Neuronal stem cell (in vitro differentiated cells): ENCODE measurements at regions not wholly inside any gene's neighbourhood (a gene's known extent, or its start where the extent isn't known, plus 50 kb on each side); places are given as distances from the start of the nearest gene placed in this dataset.

Experiments
- DNase-seq: peaks from one replicate; pipeline ENCODE4 v3.0.0-alpha.2; 2013; ENCODE audit warnings: low spot score
- H2AFZ ChIP-seq: one replicate; pipeline ENCODE4 v1.6.1; 2013; ENCODE audit warnings: mild to moderate bottlenecking, low read length, inconsistent platforms
- H2AK5ac ChIP-seq: 2 replicates; pipeline ENCODE4 v1.6.1; 2013; ENCODE audit warnings: low read depth, mild to moderate bottlenecking, inconsistent platforms, low read length, moderate library complexity, mixed read lengths
- H2BK120ac ChIP-seq: 2 replicates; pipeline ENCODE4 v1.6.1; 2013; ENCODE audit warnings: low read depth, mild to moderate bottlenecking, inconsistent platforms, low read length, moderate library complexity, mixed read lengths
- H2BK12ac ChIP-seq: one replicate; pipeline ENCODE4 v1.6.1; 2013; ENCODE audit warnings: low read length, inconsistent platforms
- H2BK15ac ChIP-seq: 2 replicates; pipeline ENCODE4 v1.6.1; 2013; ENCODE audit warnings: mild to moderate bottlenecking, low read length, inconsistent platforms, mixed read lengths
- H2BK5ac ChIP-seq: one replicate; pipeline ENCODE4 v1.6.1; 2013; ENCODE audit warnings: inconsistent platforms, mild to moderate bottlenecking, low read length, moderate library complexity
- H3K14ac ChIP-seq: one replicate; pipeline ENCODE4 v1.6.1; 2013; ENCODE audit warnings: low read length, inconsistent platforms
- H3K18ac ChIP-seq: 2 replicates; pipeline ENCODE4 v1.6.1; 2013; ENCODE audit warnings: low read length, inconsistent platforms
- H3K23ac ChIP-seq: 2 replicates; pipeline ENCODE4 v1.6.1; 2013; ENCODE audit warnings: low read depth, mild to moderate bottlenecking, mixed read lengths, low read length, inconsistent platforms; ENCODE audit not compliant: poor library complexity
- H3K27ac ChIP-seq: replicated peaks from 3 replicates; pipeline ENCODE4 v1.5.1; 2013; ENCODE audit warnings: low read length, inconsistent platforms
- H3K27me3 ChIP-seq, 3 experiments: 2 replicates each; pipeline ENCODE4 v1.6.1; 2013; ENCODE audit warnings: low read length in 3 of 3, mild to moderate bottlenecking in 2 of 3, inconsistent platforms in 1 of 3, low read depth in 1 of 3, mixed read lengths in 1 of 3, moderate library complexity in 1 of 3; ENCODE audit not compliant: control insufficient read depth in 3 of 3, insufficient read depth in 3 of 3
- H3K36me3 ChIP-seq, 2 donors: replicated peaks in 1 of 2; 2 replicates each; pipeline ENCODE4 v1.6.1; 2013; ENCODE audit warnings: low read length in 2 of 2; ENCODE audit not compliant: control insufficient read depth in 2 of 2, insufficient read depth in 2 of 2
- H3K4ac ChIP-seq: 2 replicates; pipeline ENCODE4 v1.6.1; 2013; ENCODE audit warnings: inconsistent platforms, mild to moderate bottlenecking, low read length, moderate library complexity
- H3K4me1 ChIP-seq, 2 donors: 1 replicate in 1 of 2; 2 replicates in 1 of 2; pipeline ENCODE4 v1.6.1; 2013; ENCODE audit warnings: low read length in 2 of 2, low read depth in 1 of 2; ENCODE audit not compliant: control insufficient read depth in 2 of 2, insufficient read depth in 1 of 2
- H3K4me2 ChIP-seq: one replicate; pipeline ENCODE4 v1.6.1; 2013; ENCODE audit warnings: mild to moderate bottlenecking, low read length, inconsistent platforms; ENCODE audit not compliant: insufficient read depth, poor library complexity, severe bottlenecking
- H3K4me3 ChIP-seq, 2 donors: 2 replicates each; pipeline ENCODE4 v1.5.1; 2013; ENCODE audit warnings: low read length in 2 of 2, mild to moderate bottlenecking in 2 of 2, inconsistent platforms in 1 of 2, moderate library complexity in 1 of 2
- H3K79me1 ChIP-seq: one replicate; pipeline ENCODE4 v1.6.1; 2013; ENCODE audit warnings: low read depth, mild to moderate bottlenecking, inconsistent platforms, low read length, moderate library complexity
- H3K9ac ChIP-seq: one replicate; pipeline ENCODE4 v1.6.1; 2013; ENCODE audit warnings: mild to moderate bottlenecking, low read depth, low read length, inconsistent platforms; ENCODE audit not compliant: poor library complexity
- H3K9me3 ChIP-seq, 2 donors: replicated peaks in 1 of 2; 2 replicates each; pipeline versions ENCODE3 to v1.6.1; 2013; ENCODE audit warnings: low read length in 2 of 2, mild to moderate bottlenecking in 2 of 2, inconsistent platforms in 1 of 2, low read depth in 1 of 2, mixed read lengths in 1 of 2, moderate library complexity in 1 of 2; ENCODE audit not compliant: control insufficient read depth in 2 of 2, insufficient read depth in 1 of 2
- H4K8ac ChIP-seq: one replicate; pipeline ENCODE4 v1.6.1; 2013; ENCODE audit warnings: low read depth, mild to moderate bottlenecking, inconsistent platforms, low read length, moderate library complexity
- H4K91ac ChIP-seq: one replicate; pipeline ENCODE4 v1.6.1; 2013; ENCODE audit warnings: low read length, low read depth, mild to moderate bottlenecking, inconsistent platforms; ENCODE audit not compliant: poor library complexity
- WGBS, 2 donors: extraction: QIAGEN DNeasy Blood & Tissue Kit; methylation state at CpG; one replicate each; pipeline ENCODE4 v1.1.7; 2013; ENCODE audit warnings: missing lambda C conversion rate in 2 of 2, mixed read lengths in 1 of 2; ENCODE audit not compliant: insufficient read length in 2 of 2, insufficient replicate concordance in 1 of 2; ENCODE audit errors: extremely low coverage in 2 of 2; 5-methylcytosine and 5-hydroxymethylcytosine counted together

- Histone ChIP-seq H3K23ac (no peak overlapping the region), H2AFZ (no peak overlapping the region), H3K27ac (no peak overlapping the region), H3K4ac (no peak overlapping the region), H3K79me1 (no peaks in the 10 kb centered on the region), H3K9ac (no peak overlapping the region), H2AK5ac (no peak overlapping the region), H3K4me2 (no peak overlapping the region), H3K14ac (no peak overlapping the region), H4K91ac (no peak overlapping the region), H2BK5ac (no peak overlapping the region), H2BK15ac (no peak overlapping the region), H2BK12ac (no peak overlapping the region), H3K9me3 (no peaks in the 10 kb centered on the region), H3K4me3 (no peak overlapping the region), H3K4me1 (peaks cover 0 to 1% of the 10 kb centered on the region in 2 donors), H4K8ac (no peak overlapping the region), H2BK120ac (no peak overlapping the region), H3K18ac (no peak overlapping the region), H3K36me3 (no peaks in the 10 kb centered on the region), H3K27me3 (no peaks in the 10 kb centered on the region)
- DNase-seq = no peak
- WGBS, 2 donors = no CpG with 5 or more reads among the region's 5 CpGs
Observed at GRCh38 chr4:67207941-67208441, 337.3 kb downstream of the CENPC start.

DNA sequence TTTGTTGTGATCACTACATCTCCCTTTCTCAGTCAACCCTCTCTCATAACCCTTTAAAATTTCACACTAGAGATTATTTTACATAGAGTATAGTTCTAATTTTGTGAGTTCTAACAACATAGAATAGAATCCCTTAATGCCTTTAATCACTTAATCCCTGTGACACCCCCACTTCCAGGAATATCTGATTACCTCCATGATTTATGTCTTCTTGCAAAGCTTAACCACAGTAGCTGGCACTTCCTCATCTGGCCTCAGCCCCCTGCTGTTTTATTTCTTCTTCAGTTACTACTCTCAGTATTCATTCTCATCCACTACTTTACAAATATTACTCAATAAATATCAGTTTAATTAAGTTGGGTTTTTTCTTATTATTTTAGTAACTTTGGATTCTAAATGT lies 340.9 kb downstream of the CENPC start:
- no peak overlapping the region for H2BK120ac ChIP-seq
- H3K4ac ChIP-seq = no peak overlapping the region
- no peak overlapping the region for H3K27ac ChIP-seq
- no peaks in the 10 kb centered on the region for H3K27me3 ChIP-seq
- H2AK5ac ChIP-seq = no peak overlapping the region
- no peak overlapping the region for H3K4me2 ChIP-seq
- no peak overlapping the region for H4K8ac ChIP-seq
- H3K14ac ChIP-seq = no peak overlapping the region
- H3K9me3 ChIP-seq = no peaks in the 10 kb centered on the region
- DNase-seq = no peak
- H2BK15ac ChIP-seq = no peak overlapping the region
- no peaks in the 10 kb centered on the region for H3K36me3 ChIP-seq
- H3K79me1 ChIP-seq = no peaks in the 10 kb centered on the region
- no peak overlapping the region for H3K9ac ChIP-seq
- no peak overlapping the region for H2AFZ ChIP-seq
- no peak overlapping the region for H4K91ac ChIP-seq
- H2BK5ac ChIP-seq = no peak overlapping the region
- H3K18ac ChIP-seq = no peak overlapping the region
- no peak overlapping the region for H2BK12ac ChIP-seq
- H3K4me1 ChIP-seq = peaks cover 0 to 1% of the 10 kb centered on the region in 2 donors
- H3K4me3 ChIP-seq = no peak overlapping the region
- H3K23ac ChIP-seq = no peak overlapping the region

DNA sequence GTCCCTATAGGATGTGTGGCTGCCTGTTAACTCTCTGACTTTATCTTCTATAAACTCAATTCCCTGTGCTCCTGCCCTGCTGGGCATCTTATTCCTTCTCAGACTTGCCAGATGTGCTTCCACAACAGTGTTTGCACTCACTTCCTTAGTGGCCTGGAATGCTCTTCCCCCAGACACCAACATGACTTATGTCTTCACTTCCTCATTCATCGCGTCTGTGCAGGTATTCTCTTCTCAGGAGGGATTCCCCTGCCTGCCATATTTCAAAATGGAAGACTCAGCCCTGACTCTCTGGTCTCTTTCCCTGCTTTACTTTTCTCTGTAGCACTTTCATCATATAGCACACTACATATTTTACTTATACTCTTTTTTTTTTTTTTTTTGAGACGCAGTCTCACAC lies 344.0 kb downstream of the CENPC start:
- no peaks in the 10 kb centered on the region for H3K9me3 ChIP-seq
- no peak overlapping the region for H3K18ac ChIP-seq
- H3K79me1 ChIP-seq = no peaks in the 10 kb centered on the region
- H3K4me1 ChIP-seq = peaks cover 0 to 1% of the 10 kb centered on the region in 2 donors
- H2BK15ac ChIP-seq = no peak overlapping the region
- H3K23ac ChIP-seq = no peak overlapping the region
- no peak overlapping the region for H3K9ac ChIP-seq
- no peak overlapping the region for H3K4ac ChIP-seq
- no peak overlapping the region for H2BK12ac ChIP-seq
- H3K27me3 ChIP-seq = no peaks in the 10 kb centered on the region
- no peak for DNase-seq
- H4K8ac ChIP-seq = no peak overlapping the region
- no peak overlapping the region for H2AK5ac ChIP-seq
- H2AFZ ChIP-seq = no peak overlapping the region
- no peak overlapping the region for H2BK120ac ChIP-seq
- no CpG with 5 or more reads among the region's 3 CpGs for WGBS, 2 donors
- H3K14ac ChIP-seq = no peak overlapping the region
- H3K36me3 ChIP-seq = no peaks in the 10 kb centered on the region
- H4K91ac ChIP-seq = no peak overlapping the region
- no peak overlapping the region for H3K4me3 ChIP-seq
- H3K4me2 ChIP-seq = no peak overlapping the region
- no peak overlapping the region for H3K27ac ChIP-seq
- H2BK5ac ChIP-seq = no peak overlapping the region

GRCh38 chr4:67198727-67199126 lies 346.6 kb downstream of the CENPC start:
- Histone ChIP-seq H2BK5ac (no peak overlapping the region), H3K4me3 (no peak overlapping the region), H2BK12ac (no peak overlapping the region), H2BK120ac (no peak overlapping the region), H3K14ac (no peak overlapping the region), H3K27me3 (no peaks in the 10 kb centered on the region), H3K23ac (no peak overlapping the region), H4K8ac (no peak overlapping the region), H2BK15ac (no peak overlapping the region), H4K91ac (no peak overlapping the region), H3K4ac (no peak overlapping the region), H2AK5ac (no peak overlapping the region), H3K36me3 (no peaks in the 10 kb centered on the region), H3K4me1 (no peaks in the 10 kb centered on the region), H3K9me3 (no peaks in the 10 kb centered on the region), H3K79me1 (no peaks in the 10 kb centered on the region), H3K9ac (no peak overlapping the region), H3K27ac (no peak overlapping the region), H3K4me2 (no peak overlapping the region), H2AFZ (no peak overlapping the region), H3K18ac (no peak overlapping the region)
- no peak for DNase-seq
- WGBS, 2 donors = no CpG with 5 or more reads among the region's 2 CpGs
